KG1 (cell line): ENCODE measurements at regions not wholly inside any gene's neighbourhood (a gene's known extent, or its start where the extent isn't known, plus 50 kb on each side); places are given as distances from the start of the nearest gene placed in this dataset.

Experiments used
- DNase-seq: peaks from one replicate; lab custom pipeline; 2025; lab: John Stamatoyannopoulos, UW

DNA sequence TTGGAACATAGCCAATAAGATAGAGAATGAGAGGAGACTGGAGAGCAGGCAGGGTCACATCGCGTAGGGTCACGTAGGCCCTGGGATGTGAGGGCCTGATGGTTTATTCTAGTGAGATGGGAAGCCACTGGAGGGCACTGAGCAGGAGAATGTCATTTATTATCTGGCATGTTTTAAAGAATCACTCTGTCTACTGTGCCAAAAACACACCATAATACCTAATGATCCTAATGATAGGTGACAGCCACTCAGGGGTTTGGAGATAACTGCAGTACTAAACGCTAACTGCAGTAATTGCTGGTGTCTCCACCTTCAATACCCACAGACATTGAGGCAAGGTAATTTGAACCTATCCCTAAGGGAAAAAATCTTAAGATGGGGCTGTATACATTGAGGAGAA is 185.4 kb downstream of the TTLL7 start:
- no peak for DNase-seq

DNA sequence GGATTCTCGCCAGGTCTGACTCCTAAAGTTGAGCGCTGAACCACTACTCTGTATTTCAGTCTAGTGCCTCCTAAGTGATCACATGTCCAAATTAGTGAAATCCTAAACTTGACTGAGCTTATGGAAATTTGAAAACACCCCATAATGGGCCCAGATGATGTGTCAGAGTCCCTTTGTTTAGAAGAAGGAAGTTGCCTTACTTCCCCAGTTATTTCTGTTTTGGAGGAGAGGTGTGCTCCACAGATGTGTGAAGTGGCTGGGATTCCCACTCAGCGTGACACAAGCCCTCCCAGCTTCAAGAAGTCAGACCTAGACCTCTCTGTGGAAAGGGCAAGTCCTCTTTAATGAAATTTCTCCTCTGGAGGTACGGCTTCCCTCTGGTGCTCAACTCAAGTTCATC is 188.8 kb downstream of the TTLL7 start:
- DNase-seq, result no peak

DNA sequence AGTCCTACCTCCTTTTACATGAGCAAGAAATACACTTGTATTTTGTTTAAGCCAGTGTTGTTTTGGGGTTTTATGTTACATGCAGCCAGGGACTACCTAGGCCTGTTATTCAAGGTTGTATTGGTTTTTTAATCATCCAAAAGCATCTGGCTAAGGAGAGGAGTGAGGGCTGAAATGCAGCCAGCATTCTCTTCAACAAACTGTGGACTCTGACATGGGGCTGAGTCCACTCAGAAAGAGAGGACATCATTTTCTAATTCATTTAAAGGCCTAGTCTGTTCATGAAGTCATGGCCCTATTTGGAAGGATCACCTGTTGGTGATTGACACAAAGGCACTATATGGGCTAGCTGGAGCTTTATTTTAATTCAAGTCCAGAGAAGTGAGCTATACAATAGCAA is 190.4 kb downstream of the TTLL7 start:
- DNase-seq, result no peak

DNA sequence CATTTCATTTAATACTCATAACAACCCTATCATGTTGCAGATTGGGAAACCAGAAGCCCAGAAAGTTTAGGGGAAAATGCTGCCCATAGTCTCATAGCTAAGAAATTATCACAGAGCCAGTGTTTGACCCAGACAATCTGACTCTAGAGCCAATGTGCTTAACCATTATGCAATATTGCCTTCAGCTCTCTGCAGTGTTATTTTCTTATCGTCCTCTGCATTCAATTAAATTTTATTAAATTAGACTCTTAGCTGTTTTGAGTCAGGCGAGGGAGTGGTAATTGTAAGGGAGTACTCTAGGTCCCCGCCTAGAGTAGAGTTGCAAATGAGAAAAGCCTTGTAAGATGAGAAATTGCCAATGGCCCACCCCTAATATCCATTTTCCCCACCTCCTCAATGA is 191.1 kb downstream of the TTLL7 start:
- no peak for DNase-seq

DNA sequence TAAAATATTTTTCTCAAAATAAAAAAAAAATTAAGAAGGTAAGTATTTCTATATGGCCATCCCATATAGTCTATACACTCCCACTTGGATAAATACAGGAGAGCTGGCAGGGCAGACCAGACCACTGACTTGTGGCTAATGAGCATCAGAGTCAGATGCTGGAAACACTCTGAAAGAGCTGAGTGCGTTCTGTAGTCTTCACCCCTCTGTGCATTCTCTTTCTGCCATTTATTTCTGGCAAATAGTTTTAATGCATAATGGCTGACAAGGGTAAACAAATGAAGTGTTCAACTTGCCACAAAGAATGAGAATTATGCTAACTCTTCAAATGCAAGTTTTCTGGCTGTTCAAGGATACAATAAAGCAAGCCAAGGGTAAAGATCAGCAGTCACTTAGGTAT is 191.7 kb downstream of the TTLL7 start:
- DNase-seq, result no peak

DNA sequence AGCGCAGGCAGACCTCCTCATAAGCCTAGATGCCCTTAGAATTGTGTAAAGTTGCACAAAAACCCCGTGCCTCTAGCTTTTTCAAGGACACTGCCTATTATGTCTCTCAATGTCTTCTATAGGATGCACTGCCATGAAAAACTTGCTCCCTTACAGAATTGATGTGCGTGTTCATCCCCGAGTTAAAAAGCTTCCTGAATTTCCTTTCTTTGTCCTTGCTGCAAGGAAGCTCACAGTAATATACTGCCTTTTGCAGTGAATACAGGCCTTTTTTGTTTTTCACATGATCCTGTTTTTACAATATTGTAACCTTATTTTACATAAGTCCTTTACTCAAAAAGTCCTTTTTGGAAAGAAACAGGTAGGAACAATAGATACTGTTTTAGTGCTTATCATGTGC is 193.0 kb downstream of the TTLL7 start:
- DNase-seq, result no peak

DNA sequence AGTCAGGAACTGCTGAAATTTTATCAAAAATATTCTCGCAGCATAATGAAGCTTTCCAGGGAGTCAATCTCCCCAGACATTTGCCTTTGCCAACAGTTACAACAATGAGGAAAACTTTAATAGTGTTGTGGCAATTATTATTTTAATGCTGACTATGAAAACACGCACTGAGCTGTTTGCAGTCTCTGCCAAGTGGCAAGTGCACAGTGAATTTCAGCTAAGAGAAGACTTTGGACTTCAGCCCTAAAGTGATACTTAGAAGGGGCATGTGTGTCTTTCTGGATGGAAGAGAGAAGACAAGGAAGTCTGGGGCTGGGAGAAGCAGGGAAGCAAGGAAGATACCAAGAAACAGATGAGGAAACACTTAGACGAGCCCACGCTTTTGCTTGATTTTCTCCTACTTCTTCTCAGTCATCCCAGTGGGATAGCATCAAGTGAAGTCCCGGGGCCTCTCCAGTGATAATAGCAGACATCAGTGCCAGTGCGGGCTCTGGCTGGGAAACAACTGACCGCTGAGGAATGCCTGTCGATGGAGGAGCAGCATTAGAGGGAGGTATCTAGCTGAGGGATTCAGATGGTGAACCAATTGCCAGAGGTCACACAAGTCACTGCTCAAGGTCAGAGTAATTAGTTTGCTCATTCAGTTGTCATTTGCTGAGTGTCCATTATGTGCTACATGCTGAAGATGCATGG is 196.3 kb downstream of the TTLL7 start:
- no peak for DNase-seq

DNA sequence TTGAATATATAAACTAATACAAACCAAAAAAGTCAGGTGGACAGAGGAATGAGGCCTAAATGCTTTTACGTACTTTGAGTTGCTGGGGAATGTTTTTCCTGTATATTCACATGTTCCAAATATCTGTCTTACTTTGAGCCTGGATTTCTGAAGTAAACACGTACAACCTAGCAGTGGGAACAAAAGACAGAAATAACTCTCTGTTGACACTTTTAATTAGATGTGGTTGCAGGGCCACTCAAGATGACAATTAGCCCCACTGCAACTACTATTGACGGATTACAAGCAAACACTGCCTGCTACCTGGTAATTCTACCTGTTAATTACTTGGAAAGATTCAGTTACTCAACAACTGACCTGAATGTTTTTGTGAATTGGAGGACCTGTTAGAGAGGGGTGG is 196.9 kb downstream of the TTLL7 start:
- DNase-seq, result no peak

DNA sequence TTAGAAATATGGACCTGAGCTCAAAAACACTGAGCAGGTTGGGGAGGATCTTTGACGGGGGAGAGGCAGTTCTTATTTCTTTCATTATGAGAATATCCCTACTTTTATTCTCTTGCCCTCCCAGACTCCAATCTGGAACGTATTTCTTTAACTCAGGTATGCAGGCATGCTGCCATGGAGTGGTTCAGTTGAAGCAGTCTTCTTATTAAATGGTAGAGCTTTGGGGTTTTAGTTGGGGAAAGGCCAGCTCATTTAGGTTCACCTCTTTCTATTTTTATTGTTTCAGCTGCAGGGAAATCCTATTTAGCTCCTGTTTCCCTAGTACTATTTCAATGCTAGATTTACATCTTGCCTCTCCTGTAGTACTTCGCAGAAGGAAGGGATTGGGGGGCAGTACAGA is 198.9 kb downstream of the TTLL7 start:
- DNase-seq, result no peak

DNA sequence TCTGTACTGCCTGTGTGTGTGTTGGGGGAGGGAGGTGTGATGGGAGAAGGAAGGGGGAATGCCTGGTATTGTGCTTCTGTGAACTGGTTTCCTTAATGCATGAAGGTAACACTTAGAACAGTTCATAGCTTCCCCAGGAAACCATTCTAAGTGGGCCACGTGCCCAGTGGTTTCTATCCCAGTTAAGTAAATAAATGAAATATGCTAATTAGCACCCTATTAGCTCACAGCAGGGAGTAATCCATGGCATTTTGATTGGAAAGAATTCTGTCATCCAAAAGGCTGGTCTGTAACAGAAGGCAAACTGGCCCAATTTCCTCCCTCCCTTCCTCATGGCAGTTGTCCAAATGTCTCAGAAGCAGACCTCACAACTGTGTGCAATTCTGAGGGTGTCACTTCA is 199.3 kb downstream of the TTLL7 start:
- no peak for DNase-seq

DNA sequence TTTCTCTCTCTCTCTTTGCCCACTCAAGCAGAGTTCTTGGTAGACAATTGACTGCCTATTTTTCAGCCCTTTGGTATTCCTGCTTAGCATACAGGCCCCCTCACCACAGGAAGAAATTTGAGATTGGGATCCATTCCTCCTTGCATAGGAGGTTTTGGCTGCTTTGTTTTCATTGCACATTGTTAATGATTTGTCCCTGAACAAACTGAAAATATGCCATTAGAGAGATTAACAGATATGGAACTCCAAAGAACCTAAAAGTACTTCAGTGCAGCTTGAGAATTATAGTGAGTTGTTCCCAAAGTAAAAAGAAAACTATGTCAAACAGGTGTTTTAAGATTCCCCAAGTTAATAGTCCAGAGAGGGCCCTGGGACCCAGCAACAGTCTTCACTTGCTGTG is 200.0 kb downstream of the TTLL7 start:
- no peak for DNase-seq

DNA sequence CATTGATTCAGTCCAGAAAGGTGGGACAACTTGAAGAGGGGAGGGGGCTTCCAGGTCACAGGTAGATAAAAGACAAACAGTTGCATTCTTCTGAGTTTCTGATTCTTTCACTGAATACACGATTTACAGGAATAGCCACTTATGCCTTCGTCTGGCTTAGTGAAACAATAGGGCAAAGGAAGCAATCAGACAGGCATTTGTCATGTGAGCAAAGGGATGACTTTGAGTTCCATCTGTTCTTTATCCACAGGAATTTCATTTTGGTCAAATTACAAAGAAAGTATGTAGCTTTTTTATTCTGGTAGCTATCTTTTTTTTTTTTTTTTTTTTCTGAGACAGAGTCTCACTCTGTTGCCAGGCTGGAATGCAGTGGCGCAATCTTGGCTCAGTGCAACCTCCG is 202.5 kb downstream of the TTLL7 start:
- DNase-seq, result no peak

DNA sequence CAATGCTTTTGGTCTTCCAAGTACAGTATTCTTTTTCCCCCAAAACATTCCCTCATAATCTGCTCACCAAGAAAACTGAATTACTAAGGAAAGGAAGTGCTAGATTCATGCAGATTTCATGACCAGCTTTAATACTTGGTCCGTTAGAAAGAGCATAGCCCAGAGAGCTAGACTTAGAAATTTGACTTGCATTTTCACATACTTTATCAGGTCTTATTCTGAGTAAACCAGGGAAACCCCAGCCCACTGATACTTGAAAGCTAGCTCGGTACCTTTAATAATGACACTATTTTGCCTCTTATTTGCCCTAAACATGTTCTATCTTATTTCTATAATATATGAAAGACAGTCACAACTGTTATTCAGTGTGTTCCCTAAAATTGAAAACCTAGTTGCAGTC is 204.5 kb downstream of the TTLL7 start:
- no peak for DNase-seq

DNA sequence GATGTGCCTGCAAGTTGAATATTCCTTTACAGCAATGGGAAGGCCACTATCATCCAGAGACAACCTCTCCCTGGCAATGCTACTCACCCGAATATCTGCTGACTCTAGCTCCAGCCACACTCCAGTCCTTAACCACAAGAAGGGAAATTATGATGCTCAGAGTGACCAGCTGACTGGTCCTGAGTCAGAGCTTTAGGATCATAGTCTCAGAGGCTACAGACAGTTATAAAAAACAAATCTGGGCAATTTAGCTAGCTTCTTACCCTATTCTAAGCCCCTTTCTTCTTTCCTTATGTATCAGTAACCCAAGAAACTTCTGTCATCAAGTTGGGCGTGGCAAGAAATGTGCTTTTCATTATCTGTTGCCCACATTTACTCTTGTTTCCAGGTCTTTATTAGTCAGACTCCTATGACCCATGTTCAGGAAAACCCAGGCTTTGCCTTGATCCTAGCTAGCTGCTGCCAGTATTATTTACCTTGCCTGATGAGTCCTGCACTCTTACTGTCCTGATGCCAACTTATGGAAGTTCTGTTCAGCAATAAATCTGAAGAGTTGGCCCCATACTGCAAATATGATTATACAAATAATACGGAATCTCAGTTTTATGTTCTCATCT is 207.0 kb downstream of the TTLL7 start:
- DNase-seq, result no peak

DNA sequence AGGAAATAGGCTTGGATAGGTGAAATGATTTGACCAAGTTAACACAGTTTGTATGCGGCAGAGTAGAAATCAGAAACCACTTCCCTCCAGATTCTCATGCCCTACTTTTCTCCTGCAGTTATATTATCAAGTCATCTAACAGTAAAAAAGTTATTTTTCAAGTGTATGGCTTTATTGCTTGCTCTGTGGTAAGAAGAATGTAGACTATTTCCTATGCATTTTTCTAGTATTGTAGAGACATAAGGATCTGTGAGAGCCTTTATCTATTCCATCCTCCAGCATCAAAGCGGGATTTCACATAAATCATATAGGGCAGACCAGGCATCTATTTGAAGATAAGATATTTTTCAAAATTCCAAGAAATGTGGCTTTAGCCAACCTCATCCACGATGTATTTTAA is 208.5 kb downstream of the TTLL7 start:
- no peak for DNase-seq

DNA sequence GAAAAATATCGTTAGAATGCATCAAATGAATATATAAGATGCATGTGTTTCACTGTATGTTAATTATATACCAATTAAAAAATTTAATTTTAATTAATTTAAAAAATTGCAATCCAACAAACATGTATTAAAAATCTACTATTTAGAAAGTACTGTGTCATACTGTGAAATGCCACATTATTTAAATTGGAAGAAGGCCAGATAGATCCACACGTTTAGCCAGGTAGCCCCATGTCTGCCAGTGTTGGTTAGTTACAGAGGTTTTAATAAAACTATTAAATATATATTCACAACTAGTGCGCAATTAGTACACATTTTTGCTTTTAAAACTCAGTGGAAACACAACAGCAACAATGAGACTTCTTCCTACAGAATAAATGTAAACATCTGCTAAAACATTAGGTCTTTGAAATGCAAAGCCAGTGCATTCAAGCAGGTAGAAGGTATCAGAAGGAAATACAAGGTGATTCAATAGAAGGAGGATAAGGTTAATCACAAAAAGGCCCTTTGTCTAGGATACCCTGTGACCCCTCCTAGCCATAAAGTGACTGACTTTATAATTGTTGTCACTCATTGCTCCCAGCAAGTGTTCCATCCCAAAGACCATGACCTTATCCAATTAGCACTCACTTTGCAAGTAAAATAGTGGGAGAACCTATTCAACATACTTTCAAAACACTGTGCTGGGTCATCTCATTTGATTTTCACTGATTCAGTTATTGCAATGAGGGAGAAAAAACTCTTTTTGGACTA is 211.5 kb downstream of the TTLL7 start:
- DNase-seq, result no peak

DNA sequence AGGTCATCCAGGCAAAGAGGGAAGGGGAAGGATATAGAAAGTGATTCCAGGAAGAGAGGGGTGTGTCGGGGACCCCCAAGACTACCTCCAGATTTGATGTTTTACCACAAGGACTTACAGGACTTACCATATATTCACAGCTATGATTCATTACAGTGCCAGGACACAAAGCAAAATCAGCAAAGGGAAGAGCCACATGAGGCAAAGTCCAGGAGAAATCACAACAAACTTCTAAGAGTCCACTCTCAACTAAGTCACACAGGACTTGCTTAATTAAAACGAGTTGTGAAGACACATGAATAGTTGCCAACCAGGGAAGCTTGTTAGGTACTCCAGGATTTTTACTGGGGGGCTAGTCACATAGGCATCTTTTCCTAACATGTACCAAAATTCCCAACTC is 217.3 kb downstream of the TTLL7 start:
- no peak for DNase-seq

DNA sequence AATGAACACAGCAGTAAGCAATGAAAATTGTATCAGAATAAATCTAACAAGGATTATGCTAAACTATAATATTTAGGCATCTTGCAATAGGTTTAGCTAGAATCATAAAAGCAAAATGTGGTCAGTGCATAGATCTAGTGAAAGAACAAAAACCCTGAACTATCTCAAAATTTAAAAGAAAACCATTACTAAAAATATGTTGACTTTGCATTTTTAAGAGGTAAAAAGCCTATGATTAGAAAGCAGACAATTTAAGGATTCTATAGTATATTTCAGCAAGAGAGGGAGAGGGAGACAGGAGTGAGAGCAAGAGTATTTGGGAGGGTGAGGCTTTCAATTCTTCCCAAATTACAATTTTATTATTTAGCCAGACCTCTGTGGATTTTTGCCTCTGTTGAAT is 219.4 kb downstream of the TTLL7 start:
- DNase-seq, result no peak

DNA sequence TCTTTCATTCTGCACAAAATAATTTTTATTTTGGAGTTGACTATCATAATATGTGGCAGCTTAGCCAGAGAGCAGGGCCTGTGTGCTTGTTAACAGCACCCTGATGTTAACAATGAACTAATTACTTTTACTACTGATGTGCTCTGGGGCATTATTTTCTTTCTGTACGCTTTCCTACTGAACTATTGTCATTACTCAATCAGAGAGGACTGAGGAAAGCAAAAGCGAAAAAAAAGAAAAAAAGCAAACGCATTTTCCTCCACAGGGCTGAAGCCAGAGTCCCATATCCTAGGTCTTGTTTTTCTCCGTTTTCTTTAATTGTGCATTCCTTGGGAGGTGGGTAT is 221.2 kb downstream of the TTLL7 start:
- DNase-seq, result no peak

DNA sequence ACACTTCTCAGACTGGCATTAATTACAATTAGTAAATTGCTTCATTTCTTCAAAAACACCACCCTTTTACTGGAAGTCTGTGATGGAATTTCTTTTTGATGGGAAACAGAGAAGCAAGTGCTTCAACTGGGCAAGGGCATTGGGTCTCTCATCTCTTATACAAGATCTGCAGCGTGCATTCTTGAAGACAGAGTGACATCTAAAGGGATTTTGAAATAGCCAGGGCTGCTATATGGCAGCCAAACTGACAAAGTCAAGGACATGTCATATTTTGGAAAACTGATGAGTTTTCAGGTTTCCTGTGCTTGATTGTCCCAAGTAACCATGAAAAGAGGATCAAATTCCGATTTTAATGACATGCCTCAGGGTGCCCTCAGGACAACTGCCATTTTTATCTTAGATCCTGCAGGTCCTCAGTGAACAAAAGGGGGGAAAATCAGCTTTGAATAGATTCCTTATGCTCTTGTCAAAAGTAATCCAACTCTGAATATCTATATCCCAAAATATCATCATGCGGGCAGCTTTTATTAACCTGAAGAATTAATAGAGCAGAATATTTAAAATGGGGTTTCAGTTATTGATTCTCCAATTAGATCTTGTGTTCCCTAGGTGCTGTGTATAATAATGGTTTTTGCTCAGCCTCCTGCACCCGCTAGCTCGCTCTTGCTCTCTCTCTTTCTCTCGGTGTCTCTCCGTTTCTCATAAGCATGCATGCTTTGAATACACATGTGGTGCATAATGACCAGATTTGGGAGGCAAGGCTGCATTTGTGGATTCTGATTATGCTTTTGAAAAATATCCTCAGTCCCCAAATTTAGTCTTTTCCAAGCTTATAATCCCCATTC is 221.8 kb downstream of the TTLL7 start:
- no peak for DNase-seq

DNA sequence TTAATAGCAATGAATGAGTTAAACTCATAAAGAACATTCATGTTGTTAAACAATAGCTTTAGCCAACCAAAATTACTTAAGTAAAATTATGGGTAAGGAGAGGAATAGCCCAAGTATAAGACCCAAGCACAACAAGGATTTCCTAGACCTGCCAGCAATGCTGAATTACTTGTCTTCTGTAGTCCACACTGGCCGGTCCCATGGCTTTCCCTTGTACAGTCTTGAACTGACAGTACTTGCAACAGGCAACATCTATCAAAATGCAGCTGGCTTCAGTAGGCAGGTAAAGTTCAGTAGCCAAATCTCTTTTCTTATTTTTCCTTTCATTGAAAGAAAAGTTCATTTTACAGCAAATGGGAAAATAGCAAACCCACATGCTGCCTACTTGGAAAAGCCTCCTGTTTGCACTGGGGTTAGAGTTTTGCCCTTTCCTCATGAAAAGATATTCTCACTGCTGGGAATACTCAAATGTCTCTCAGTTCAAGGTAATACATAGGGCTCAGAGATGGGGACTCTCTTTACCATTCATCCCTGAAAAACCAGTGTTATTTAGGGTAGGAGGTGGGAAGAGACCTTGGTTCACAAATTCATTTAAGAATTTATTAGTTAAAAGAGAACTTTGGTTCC is 222.8 kb downstream of the TTLL7 start:
- no peak for DNase-seq

DNA sequence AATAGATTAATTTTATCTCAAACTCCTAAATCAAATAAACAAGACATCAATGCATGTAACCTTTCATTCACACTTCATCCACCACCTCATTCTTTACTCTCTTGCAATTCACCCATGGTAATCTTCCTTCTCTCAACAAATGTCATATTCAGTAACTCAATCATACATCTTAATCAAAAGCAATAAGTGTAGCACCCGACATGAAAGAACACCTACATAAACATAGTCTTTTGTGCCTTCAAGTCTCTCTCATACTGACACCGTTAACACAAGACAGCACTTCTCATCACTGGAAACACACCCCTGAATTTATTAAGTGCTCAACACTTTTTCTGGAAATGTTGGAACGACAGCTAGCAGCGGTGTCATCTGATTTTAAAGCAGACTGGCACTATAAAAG is 225.9 kb downstream of the TTLL7 start:
- no peak for DNase-seq
